ENCODE measurements at regions not wholly inside any gene's neighbourhood (a gene's known extent, or its start where the extent isn't known, plus 50 kb on each side); places are given as distances from the start of the nearest gene placed in this dataset.
"Not testable (repeated sequence)": the region's sequence is repeated elsewhere in the genome, so short reads cannot be mapped to it uniquely, and the experiment has no call there.

DNA sequence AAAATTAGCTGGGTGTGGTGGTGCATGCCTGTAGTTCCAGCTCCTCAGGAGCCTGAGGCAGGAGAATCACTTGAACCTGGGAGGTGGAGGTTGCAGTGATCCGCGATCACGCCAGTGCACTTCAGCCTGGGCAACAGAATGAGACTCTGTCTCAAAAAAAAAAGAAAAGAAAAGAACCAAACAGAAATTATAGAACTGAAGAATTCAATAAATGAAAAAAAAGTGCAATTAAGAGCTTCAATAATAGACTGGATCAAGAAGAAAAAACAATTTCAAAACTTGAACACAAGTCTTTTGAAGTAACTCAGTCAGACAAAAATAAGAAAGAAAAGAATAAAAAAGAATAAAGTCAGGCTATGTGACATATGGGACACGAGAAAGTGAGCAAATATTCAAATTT is 175.8 kb upstream of the ZSWIM2 start:
- Histone ChIP-seq H3K27ac (no peak overlapping the region), H3K36me3 (no peaks in the 10 kb centered on the region), H3K27me3 (no peaks in the 10 kb centered on the region), H3K4me3 (no peak overlapping the region), H3K9me3 (peaks cover 0 to 20% (median 0%) of the 10 kb centered on the region in 3 donors), H3K4me1 (no peaks in the 10 kb centered on the region)
- ATAC-seq: no peak
- no peak for TF ChIP-seq EP300 (IDR thresholded peaks at IDR 0.05)
- no peak for TF ChIP-seq CTCF (IDR thresholded peaks at IDR 0.05)
- no peak for TF ChIP-seq POLR2A (IDR thresholded peaks at IDR 0.05)
- TF ChIP-seq POLR2AphosphoS5 (IDR thresholded peaks at IDR 0.05): no peak
- 94 to 100% methylated on average over 3 to 4 of the region's 4 CpGs for WGBS, 2 donors (ENCODE audit: low coverage in 1 of 2)

GRCh38 chr2:187023996-187024395 is 175.0 kb upstream of the ZSWIM2 start:
- H3K27me3 ChIP-seq, ATAC-seq, H3K36me3 ChIP-seq, H3K4me3 ChIP-seq, H3K27ac ChIP-seq, H3K4me1 ChIP-seq: not testable (repeated sequence)
- peaks cover 0 to 20% (median 0%) of the 10 kb centered on the region in 3 donors for H3K9me3 ChIP-seq
- 88% methylated on average over 4 of the region's 4 CpGs; no CpG with 5 or more reads in 1 of the 2 donors for whole genome bisulfite sequencing, 2 donors (ENCODE audit: low coverage in 1 of 2)

DNA sequence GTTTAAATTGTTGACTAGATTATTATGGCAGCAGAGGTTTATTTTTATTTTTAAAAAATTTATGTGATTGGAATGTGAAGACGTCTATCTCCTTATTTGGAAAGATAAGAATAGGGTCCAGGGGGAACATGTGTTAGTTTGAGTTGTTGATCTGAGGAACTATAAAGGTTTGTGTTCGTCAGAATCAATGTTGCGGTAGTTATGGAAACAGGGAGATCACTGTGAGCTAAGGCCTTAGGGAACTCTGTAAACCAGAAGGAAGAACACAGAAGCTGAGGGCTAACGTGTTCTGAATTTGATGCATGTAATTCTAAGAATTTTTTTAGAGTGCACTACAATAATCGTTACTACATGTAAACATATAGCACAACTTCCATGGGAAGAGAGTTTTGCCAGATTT is 168.5 kb upstream of the ZSWIM2 start:
- Histone ChIP-seq H3K9me3 (no peaks in the 10 kb centered on the region), H3K4me1 (no peaks in the 10 kb centered on the region), H3K27me3 (no peaks in the 10 kb centered on the region), H3K4me3 (no peak overlapping the region), H3K36me3 (no peaks in the 10 kb centered on the region), H3K27ac (no peak overlapping the region)
- 65 to 84% methylated on average over 5 of the region's 5 CpGs for WGBS, 2 donors (ENCODE audit: low coverage in 1 of 2)
- no peak for TF ChIP-seq POLR2AphosphoS5 (IDR thresholded peaks at IDR 0.05)
- TF ChIP-seq POLR2A (IDR thresholded peaks at IDR 0.05): no peak
- no peak for TF ChIP-seq EP300 (IDR thresholded peaks at IDR 0.05)
- no peak for TF ChIP-seq CTCF (IDR thresholded peaks at IDR 0.05)
- no peak for ATAC-seq

DNA sequence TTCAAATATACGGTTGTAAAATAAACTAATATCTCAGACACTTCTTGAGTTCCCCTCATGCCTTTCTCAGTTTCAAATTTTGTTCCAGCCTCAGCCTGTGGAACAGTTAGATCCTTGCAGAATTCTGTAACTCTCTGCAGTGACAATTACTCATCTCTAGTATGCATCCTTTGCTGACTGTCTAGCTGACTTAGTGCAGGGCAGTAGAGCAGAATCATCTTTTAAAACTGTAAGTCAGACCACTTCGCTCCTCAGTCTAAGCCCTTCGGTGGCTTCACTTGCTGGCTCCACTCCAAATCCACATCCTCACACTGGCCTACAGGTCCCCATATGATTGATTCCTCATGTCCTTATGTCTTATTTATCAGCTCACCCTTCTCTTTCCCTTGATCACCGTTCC is 164.1 kb upstream of the ZSWIM2 start:
- no peak overlapping the region for H3K27ac ChIP-seq
- H3K9me3 ChIP-seq: no peaks in the 10 kb centered on the region
- no peaks in the 10 kb centered on the region for H3K4me1 ChIP-seq
- WGBS, 2 donors (ENCODE audit: low coverage in 1 of 2): 25 to 45% methylated on average over 4 of the region's 4 CpGs
- H3K27me3 ChIP-seq: no peaks in the 10 kb centered on the region
- ATAC-seq: no peak
- TF ChIP-seq POLR2A (IDR thresholded peaks at IDR 0.05) (no peak), CTCF (IDR thresholded peaks at IDR 0.05) (no peak), EP300 (IDR thresholded peaks at IDR 0.05) (no peak), POLR2AphosphoS5 (IDR thresholded peaks at IDR 0.05) (no peak)
- H3K4me3 ChIP-seq: no peak overlapping the region
- H3K36me3 ChIP-seq: no peaks in the 10 kb centered on the region

GRCh38 chr2:187011206-187011832 is 162.3 kb upstream of the ZSWIM2 start:
- WGBS, 2 donors (ENCODE audit: low coverage in 1 of 2): 85 to 96% methylated on average over 1 to 2 of the region's 3 CpGs
- no peak for ATAC-seq
- no peaks in the 10 kb centered on the region for H3K4me1 ChIP-seq
- H3K9me3 ChIP-seq: no peaks in the 10 kb centered on the region
- TF ChIP-seq CTCF (IDR thresholded peaks at IDR 0.05) (no peak), POLR2A (IDR thresholded peaks at IDR 0.05) (no peak), POLR2AphosphoS5 (IDR thresholded peaks at IDR 0.05) (no peak), EP300 (IDR thresholded peaks at IDR 0.05) (no peak)
- H3K4me3 ChIP-seq: no peak overlapping the region
- H3K27ac ChIP-seq: no peak overlapping the region
- no peaks in the 10 kb centered on the region for H3K27me3 ChIP-seq
- no peaks in the 10 kb centered on the region for H3K36me3 ChIP-seq

Data from gastroesophageal sphincter (tissue), 4 donors.